Activated T-cell treated with anti-CD3 and anti-CD28 coated beads for 48 hours (primary cell): ENCODE measurements at regions not wholly inside any gene's neighbourhood (a gene's known extent, or its start where the extent isn't known, plus 50 kb on each side); places are given as distances from the start of the nearest gene placed in this dataset.

Experiments
- DNase-seq: peaks from one replicate; pipeline ENCODE4 v3.0.0-alpha.2; 2020; ENCODE audit warnings: low read depth

- no peak for DNase-seq
Measured at GRCh38 chr4:24105327-24106038, 215.6 kb upstream of the PPARGC1A start.

DNA sequence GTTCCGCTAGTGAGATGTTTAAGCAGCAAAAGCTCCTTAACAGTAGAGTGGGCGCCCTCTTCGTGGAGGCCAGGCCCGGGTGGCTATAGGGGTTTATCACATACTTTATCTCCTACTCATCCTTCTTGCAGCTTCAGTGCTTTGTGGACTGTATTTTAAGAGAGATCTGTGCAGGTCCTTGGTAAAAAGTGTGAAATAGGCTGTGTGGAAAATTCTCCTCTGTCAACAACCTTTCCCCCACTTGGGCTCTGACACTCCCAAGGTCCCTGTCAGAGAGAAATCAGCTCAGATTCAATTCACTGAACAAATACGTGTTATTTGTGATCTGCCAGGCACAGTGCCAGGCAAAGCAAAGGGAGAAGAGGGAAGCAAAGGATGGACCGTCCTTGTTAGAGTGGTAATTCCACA lies 214.3 kb upstream of the PPARGC1A start:
- DNase-seq, result no peak

GRCh38 chr4:24103434-24104157 lies 213.7 kb upstream of the PPARGC1A start:
- DNase-seq, result no peak

- DNase-seq, result no peak
Measured at GRCh38 chr4:24102621-24103020, 212.8 kb upstream of the PPARGC1A start.

DNA sequence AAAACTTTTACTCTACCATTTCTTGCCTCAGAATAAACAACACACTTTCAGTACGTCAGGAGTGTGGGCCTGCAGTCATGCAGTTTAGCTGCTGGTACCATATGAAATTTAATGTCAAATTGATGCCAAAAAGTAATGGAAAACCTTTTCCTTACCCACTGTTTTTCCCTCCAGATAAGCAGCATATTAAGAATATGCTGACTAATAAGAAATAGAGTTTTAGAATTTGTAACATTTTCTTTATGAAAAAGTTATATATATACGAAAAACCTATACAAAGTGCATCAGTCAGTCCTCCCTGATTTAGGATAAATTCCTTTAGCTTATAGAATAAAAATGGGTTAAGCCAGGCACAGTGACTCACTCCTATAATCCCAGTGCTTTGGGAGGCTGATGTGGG lies 206.8 kb upstream of the PPARGC1A start:
- DNase-seq, result no peak

DNA sequence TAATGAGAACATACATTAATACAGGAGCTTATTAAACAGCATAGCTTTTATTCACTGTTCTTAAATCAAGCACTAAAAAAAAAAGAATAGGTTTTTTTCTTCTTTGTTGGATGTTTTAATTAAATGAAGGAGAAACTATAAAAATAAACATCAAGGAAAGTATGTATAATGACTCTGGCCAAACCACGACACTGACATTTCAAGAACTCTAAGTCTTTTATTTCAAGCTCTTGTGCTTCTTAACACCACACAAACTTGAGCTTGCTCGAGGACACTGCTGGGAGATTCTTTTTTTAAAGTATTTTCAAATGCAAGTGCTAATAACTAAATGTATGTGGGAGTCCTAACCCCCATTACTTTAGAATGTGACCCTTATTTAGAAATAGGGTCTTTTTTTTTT lies 204.9 kb upstream of the PPARGC1A start:
- DNase-seq, result no peak

GRCh38 chr4:24093446-24093845 lies 203.6 kb upstream of the PPARGC1A start:
- DNase-seq, result no peak

DNA sequence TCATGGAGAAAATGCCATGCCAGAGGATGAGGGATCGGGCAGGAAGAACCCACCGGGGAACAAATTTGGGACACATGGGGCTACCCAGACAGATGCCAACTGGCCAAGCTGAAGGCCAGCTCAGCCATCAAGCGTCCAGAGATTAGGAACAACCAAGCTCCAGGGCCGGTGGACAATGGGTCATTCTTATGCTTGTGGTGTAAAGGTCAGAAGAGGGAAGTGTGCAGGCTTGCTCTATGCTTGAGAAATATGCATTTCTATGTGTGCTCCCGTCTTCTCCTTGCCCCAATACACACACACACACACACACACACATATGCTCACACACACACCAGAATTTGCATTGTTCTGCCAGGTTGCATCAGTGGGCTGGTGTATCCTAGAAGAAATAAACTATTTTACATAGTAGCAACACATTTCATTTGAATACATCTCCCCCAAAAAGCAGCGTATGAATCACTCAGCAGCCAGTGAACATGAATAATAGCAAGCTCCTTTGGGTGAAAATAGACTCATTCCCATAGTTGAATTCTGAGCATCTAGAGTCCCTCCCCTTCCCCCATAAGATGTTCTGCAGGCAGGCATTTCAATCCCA lies 201.9 kb upstream of the PPARGC1A start:
- DNase-seq, result no peak

GRCh38 chr4:24089851-24090534 lies 200.1 kb upstream of the PPARGC1A start:
- no peak for DNase-seq

DNA sequence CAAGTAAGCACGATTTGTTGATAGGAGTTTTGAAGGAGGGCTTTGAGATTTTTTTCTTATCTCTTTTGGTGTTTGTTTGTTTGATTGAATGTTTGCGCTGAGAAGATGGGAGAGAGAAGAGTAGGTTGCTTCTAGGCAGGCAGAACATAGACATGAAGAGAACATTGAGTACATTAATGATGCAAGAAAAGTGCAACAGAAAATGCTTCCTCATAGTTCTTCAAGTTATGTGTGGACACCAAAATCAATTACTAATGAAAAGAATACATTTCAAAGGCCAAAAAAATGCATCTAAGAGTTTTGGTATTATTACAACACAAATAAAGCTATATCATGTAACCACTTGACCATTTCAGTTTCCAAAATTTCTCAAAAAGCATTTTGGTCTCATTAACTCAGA lies 191.0 kb upstream of the PPARGC1A start:
- no peak for DNase-seq

DNA sequence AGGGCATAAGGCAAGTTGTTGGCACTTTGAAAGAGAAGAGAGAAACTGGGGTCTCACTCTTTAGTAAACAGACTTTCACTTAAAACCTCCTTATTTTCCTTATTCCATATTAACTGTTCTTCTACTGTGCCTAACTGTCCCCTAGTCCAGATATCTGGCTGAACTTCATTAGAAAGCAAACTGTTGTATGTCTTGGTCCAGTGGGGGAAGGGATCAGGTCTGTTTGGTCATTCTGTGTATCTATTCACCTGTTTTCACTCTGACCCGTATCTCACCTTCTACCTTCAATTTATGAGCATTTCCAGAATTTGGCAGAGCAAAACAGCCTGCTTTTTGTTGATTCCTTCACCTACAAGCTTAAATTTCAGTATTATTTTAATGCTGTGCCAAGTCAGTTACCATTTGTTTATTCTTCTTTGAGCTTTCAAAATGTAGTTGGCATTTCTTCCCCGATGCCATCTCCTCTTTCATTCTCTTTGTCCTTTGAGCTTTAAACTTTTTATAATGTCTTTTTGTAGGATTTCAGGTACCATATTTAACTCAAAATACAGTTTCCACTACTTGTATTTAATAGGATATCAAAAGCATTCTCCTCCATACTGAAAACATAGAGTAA lies 188.6 kb upstream of the PPARGC1A start:
- no peak for DNase-seq

DNA sequence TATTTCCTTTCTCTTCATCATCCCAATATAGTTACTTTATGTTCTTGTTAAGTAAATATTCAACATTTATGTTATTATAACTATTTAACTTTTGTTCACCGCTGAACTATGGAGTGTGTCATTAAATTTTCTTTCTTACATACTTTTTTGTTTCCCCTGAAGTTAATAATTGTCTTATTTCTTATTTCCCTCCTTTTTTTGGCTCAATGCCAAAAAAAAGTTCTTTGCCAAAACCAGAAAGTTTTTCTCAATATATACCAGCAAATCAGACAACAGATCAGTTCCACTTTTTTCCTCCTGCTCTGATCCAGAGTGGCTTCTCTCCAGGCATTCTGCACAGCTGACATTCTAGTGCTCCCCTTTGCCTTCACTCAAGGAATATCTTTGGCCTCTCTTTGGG lies 187.0 kb upstream of the PPARGC1A start:
- DNase-seq, result no peak

DNA sequence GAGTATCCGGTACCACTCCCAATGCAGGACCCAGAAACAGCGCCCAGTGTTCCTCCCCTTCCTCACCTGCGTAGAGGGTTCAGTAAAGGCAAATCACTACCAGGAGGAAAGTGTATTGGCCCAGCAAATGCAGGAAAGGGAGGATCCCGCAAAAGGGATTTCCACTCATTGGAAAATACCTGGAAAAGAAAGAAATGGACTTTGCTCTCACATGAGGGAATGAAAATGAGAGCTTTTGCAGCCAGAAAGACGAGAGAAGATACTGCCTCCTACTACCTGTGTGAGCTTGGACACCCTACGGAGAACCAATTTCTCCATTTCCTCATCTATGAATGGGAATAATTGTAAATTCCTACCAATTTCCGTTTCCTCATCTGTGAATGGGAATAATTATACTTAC lies 184.1 kb upstream of the PPARGC1A start:
- no peak for DNase-seq

- no peak for DNase-seq
Measured at GRCh38 chr4:24071612-24072372, 181.9 kb upstream of the PPARGC1A start.

- DNase-seq, result no peak
Measured at GRCh38 chr4:24070117-24070516, 180.3 kb upstream of the PPARGC1A start.

- DNase-seq, result no peak
Measured at GRCh38 chr4:24067367-24068193, 177.7 kb upstream of the PPARGC1A start.

DNA sequence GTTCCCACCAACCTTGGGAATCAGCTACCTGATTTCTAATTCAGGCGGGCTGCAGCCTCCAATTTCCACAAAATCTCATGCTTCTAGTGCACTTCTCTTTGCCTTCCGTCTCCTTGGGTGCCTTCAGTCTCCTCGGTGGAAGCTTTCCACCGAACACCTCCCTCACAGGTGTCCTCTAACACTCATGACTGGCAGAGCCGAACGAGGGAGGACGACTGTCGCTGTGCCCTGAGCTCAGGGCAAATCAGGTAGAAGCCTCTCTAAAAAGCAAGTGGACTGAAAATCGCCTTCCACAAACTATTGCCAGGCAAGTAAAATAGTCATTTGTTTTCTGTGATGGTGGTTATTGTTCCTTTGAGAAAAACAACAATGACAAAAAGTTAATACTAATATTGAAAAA lies 176.1 kb upstream of the PPARGC1A start:
- no peak for DNase-seq

GRCh38 chr4:24063731-24064130 lies 173.9 kb upstream of the PPARGC1A start:
- no peak for DNase-seq

GRCh38 chr4:24060932-24061331 lies 171.1 kb upstream of the PPARGC1A start:
- DNase-seq, result no peak

- DNase-seq, result no peak
Measured at GRCh38 chr4:24059839-24060238, 170.0 kb upstream of the PPARGC1A start.
